A673 (cell line): ENCODE measurements at regions not wholly inside any gene's neighbourhood (a gene's known extent, or its start where the extent isn't known, plus 50 kb on each side); places are given as distances from the start of the nearest gene placed in this dataset.

ENCODE experiments used
- BruUV-seq: library from RNA; stranded (reverse); fragments of 400-500 nt; replicated peaks from 2 replicates; lab custom pipeline; 2021; lab: Mats Ljungman, UMichigan
- CTCF ChIA-PET: fragments of 300-600 bp; sonication (Branson Sonifier 250); formaldehyde crosslinking; loops from one replicate; lab custom pipeline; 2022; ENCODE audit warnings: antibody characterized with exemption; lab: Charles Lee
- POLR2A ChIA-PET: fragments of 300-600 bp; sonication (Branson Sonifier 250); formaldehyde crosslinking; loops from one replicate; lab custom pipeline; 2022; ENCODE audit warnings: antibody characterized with exemption; ENCODE audit not compliant: low non-redundant PET; lab: Charles Lee
- DNase-seq: peaks from one replicate; pipeline ENCODE4 v3.0.0-alpha.2; 2015; ENCODE audit warnings: low spot score
- H3K27ac ChIP-seq: fragments of 200-600 bp; sonication (generic); 2 replicates; pipeline ENCODE4 v1.5.1; 2016; ENCODE audit warnings: mixed run types, low read depth, mild to moderate bottlenecking, mixed read lengths, antibody characterized with exemption, low read length; ENCODE audit not compliant: poor library complexity, severe bottlenecking
- H3K27me3 ChIP-seq: fragments of 200-600 bp; sonication (generic); replicated peaks from 2 replicates; pipeline ENCODE4 v1.6.1; 2017; ENCODE audit warnings: mixed run types, low read depth, mild to moderate bottlenecking, mixed read lengths, antibody characterized with exemption, low read length; ENCODE audit not compliant: insufficient read depth, poor library complexity
- H3K36me3 ChIP-seq: fragments of 200-600 bp; sonication (generic); 2 replicates; pipeline ENCODE4 v1.6.1; 2016; ENCODE audit warnings: mixed run types, mild to moderate bottlenecking, mixed read lengths, antibody characterized with exemption, low read length; ENCODE audit not compliant: insufficient read depth, poor library complexity, severe bottlenecking
- H3K4me1 ChIP-seq: fragments of 200-600 bp; sonication (generic); 2 replicates; pipeline ENCODE4 v1.6.1; 2017; ENCODE audit warnings: mixed run types, mild to moderate bottlenecking, mixed read lengths, antibody characterized with exemption, low read length; ENCODE audit not compliant: insufficient read depth, poor library complexity, severe bottlenecking
- H3K4me3 ChIP-seq: fragments of 200-600 bp; sonication (generic); 2 replicates; pipeline ENCODE4 v1.5.1; 2016; ENCODE audit warnings: low read depth, mixed run types, mild to moderate bottlenecking, mixed read lengths, low read length; ENCODE audit not compliant: poor library complexity, severe bottlenecking
- H3K9me3 ChIP-seq: fragments of 200-600 bp; sonication (generic); 2 replicates; pipeline ENCODE4 v1.6.1; 2016; ENCODE audit warnings: mixed run types, low read depth, mild to moderate bottlenecking, mixed read lengths, antibody characterized with exemption, low read length; ENCODE audit not compliant: poor library complexity, severe bottlenecking
- CTCF ChIP-seq: fragments of 300-800, 200-600 bp; sonication (generic); conservative IDR thresholded peaks from 2 replicates; pipeline ENCODE4 v1.5.1; 2017; ENCODE audit warnings: low read depth, mild to moderate bottlenecking, antibody characterized with exemption, low read length, moderate library complexity, mixed read lengths
- EZH2 ChIP-seq: fragments of 200-600 bp; sonication (generic); IDR thresholded peaks from 2 replicates; pipeline ENCODE4 v1.6.1; 2017; ENCODE audit warnings: borderline replicate concordance, low read depth, mild to moderate bottlenecking, mixed read lengths, antibody characterized with exemption, low read length; ENCODE audit not compliant: poor library complexity, severe bottlenecking
- intact Hi-C: fragments of 100-400 bp; cut with micrococcal nuclease; formaldehyde crosslinking; loops from one replicate; pipeline ENCODE4 v1.10.0; 2022; ENCODE audit not compliant: unreplicated experiment

- intact Hi-C loops = no loop called here
- no peak overlapping the region for H3K27ac ChIP-seq
- BruUV-seq = no TSS peak
- H3K4me1 ChIP-seq = no peaks in the 10 kb centered on the region
- CTCF ChIA-PET = no interaction called here
- POLR2A ChIA-PET = no interaction called here
- H3K9me3 ChIP-seq = no peaks in the 10 kb centered on the region
- peaks cover 18% of the 10 kb centered on the region for H3K27me3 ChIP-seq
- TF ChIP-seq CTCF = no peak
- TF ChIP-seq EZH2 = no peak
- H3K4me3 ChIP-seq = no peak overlapping the region
- DNase-seq = no peak
- no peaks in the 10 kb centered on the region for H3K36me3 ChIP-seq
Measured at GRCh38 chr3:132879656-132880055, 157.4 kb upstream of the NPHP3 start.

GRCh38 chr3:132874701-132875100 is 152.5 kb upstream of the NPHP3 start:
- ChIA-PET POLR2A (no interaction called here), CTCF (no interaction called here)
- Histone ChIP-seq H3K4me3 (no peak overlapping the region), H3K27ac (no peak overlapping the region), H3K27me3 (peaks cover 57% of the 10 kb centered on the region), H3K4me1 (no peaks in the 10 kb centered on the region), H3K9me3 (no peaks in the 10 kb centered on the region), H3K36me3 (no peaks in the 10 kb centered on the region)
- TF ChIP-seq CTCF = no peak
- no peak for TF ChIP-seq EZH2
- no peak for DNase-seq
- intact Hi-C loops = no loop called here
- BruUV-seq = no TSS peak

- no peak for TF ChIP-seq EZH2
- no peak for TF ChIP-seq CTCF
- POLR2A ChIA-PET = interaction anchor here (0.5 kb wide), 1 partner anchor 18 kb away, joined by 3 read pairs; no protein-coding TSS in a partner anchor
- Histone ChIP-seq H3K27ac (no peak overlapping the region), H3K9me3 (no peaks in the 10 kb centered on the region), H3K36me3 (no peaks in the 10 kb centered on the region), H3K27me3 (peaks cover 60% of the 10 kb centered on the region), H3K4me1 (no peaks in the 10 kb centered on the region), H3K4me3 (no peak overlapping the region)
- CTCF ChIA-PET = no interaction called here
- intact Hi-C loops = no loop called here
- no TSS peak for BruUV-seq
- DNase-seq = no peak
Measured at GRCh38 chr3:132872711-132873110, 150.5 kb upstream of the NPHP3 start.
